Urothelium cell line (cell line): ENCODE measurements at regions not wholly inside any gene's neighbourhood (a gene's known extent, or its start where the extent isn't known, plus 50 kb on each side); places are given as distances from the start of the nearest gene placed in this dataset.
"Not testable (repeated sequence)": the region's sequence is repeated elsewhere in the genome, so short reads cannot be mapped to it uniquely, and the experiment has no call there.

ENCODE experiments used
- DNase-seq: peaks from one replicate; pipeline ENCODE4 v3.0.0; 2011; ENCODE audit warnings: low spot score, mixed read lengths
- FAIRE-seq: peaks from 2 replicates; lab custom pipeline; 2011; peaks lifted over from hg19 to GRCh38; lab: Jason Lieb, UNC

- FAIRE-seq (no peak), DNase-seq (no peak)
These were observed 320.8 kb downstream of the PTPRC start for GRCh38 chr1:198959676-198960075.

GRCh38 chr1:198963796-198964195 is 325.0 kb downstream of the PTPRC start:
- FAIRE-seq, DNase-seq: not testable (repeated sequence)

GRCh38 chr1:198966519-198966918 is 327.7 kb downstream of the PTPRC start:
- FAIRE-seq (no peak), DNase-seq (no peak)

- DNase-seq: no peak
- no peak for FAIRE-seq
These were observed 328.7 kb downstream of the PTPRC start for GRCh38 chr1:198967566-198967965.

GRCh38 chr1:198968866-198969265 is 330.0 kb downstream of the PTPRC start:
- DNase-seq (no peak), FAIRE-seq (no peak)

GRCh38 chr1:198969981-198970380 is 331.1 kb downstream of the PTPRC start:
- DNase-seq (no peak), FAIRE-seq (no peak)

- DNase-seq (no peak), FAIRE-seq (no peak)
These were observed 332.1 kb downstream of the PTPRC start for GRCh38 chr1:198970916-198971315.

GRCh38 chr1:198977909-198978308 is 339.1 kb downstream of the PTPRC start:
- DNase-seq: no peak
- FAIRE-seq: no peak

GRCh38 chr1:198978523-198978922 is 339.7 kb downstream of the PTPRC start:
- FAIRE-seq (no peak), DNase-seq (no peak)

GRCh38 chr1:198986036-198986435 is 347.2 kb downstream of the PTPRC start:
- DNase-seq: no peak
- no peak for FAIRE-seq

GRCh38 chr1:198986442-198986841 is 347.6 kb downstream of the PTPRC start:
- FAIRE-seq (no peak), DNase-seq (no peak)

- DNase-seq (no peak), FAIRE-seq (no peak)
These were observed 363.8 kb downstream of the PTPRC start for GRCh38 chr1:199002661-199003060.

GRCh38 chr1:199007423-199007822 is 368.6 kb downstream of the PTPRC start:
- DNase-seq (no peak), FAIRE-seq (no peak)

GRCh38 chr1:199009447-199009846 is 370.6 kb downstream of the PTPRC start:
- no peak for DNase-seq
- no peak for FAIRE-seq

GRCh38 chr1:199010492-199010891 is 371.7 kb downstream of the PTPRC start:
- FAIRE-seq: no peak
- no peak for DNase-seq

- FAIRE-seq: no peak
- no peak for DNase-seq
These were observed 372.1 kb downstream of the PTPRC start for GRCh38 chr1:199010933-199011332.

- DNase-seq (no peak), FAIRE-seq (no peak)
These were observed 377.0 kb downstream of the PTPRC start for GRCh38 chr1:199015799-199016198.

GRCh38 chr1:199018471-199019135 is 379.8 kb downstream of the PTPRC start:
- FAIRE-seq: no peak
- no peak for DNase-seq

GRCh38 chr1:199020051-199020450 is 381.2 kb downstream of the PTPRC start:
- FAIRE-seq: no peak
- DNase-seq: no peak

GRCh38 chr1:199020904-199021303 is 382.1 kb downstream of the PTPRC start:
- DNase-seq (no peak), FAIRE-seq (no peak)

GRCh38 chr1:199029401-199029800 is 390.6 kb downstream of the PTPRC start:
- no peak for FAIRE-seq
- DNase-seq: peak; percentile 26

- FAIRE-seq (no peak), DNase-seq (peak; percentile 14)
These were observed 391.0 kb downstream of the PTPRC start for GRCh38 chr1:199029855-199030254.

- not testable (repeated sequence) for DNase-seq, FAIRE-seq
These were observed 391.7 kb downstream of the PTPRC start for GRCh38 chr1:199030541-199030940.
